WTC11 (cell line): ENCODE measurements at regions not wholly inside any gene's neighbourhood (a gene's known extent, or its start where the extent isn't known, plus 50 kb on each side); places are given as distances from the start of the nearest gene placed in this dataset.

Experiments
- ATF1 ChIP-seq: sonication (generic); formaldehyde crosslinking; IDR thresholded peaks from 2 replicates; pipeline ENCODE4 v1.8.1; 2023; ENCODE audit warnings: mild to moderate bottlenecking, moderate library complexity, missing genetic modification reagents
- ETV6 ChIP-seq: sonication (generic); formaldehyde crosslinking; IDR thresholded peaks from 2 replicates; pipeline ENCODE4 v1.8.1; 2022; ENCODE audit warnings: mild to moderate bottlenecking, missing genetic modification reagents
- NR2C2 ChIP-seq: sonication (generic); formaldehyde crosslinking; IDR thresholded peaks from 2 replicates; pipeline ENCODE4 v1.8.0; 2022; ENCODE audit warnings: mild to moderate bottlenecking, missing genetic modification reagents
- NR3C1 ChIP-seq: sonication (generic); formaldehyde crosslinking; conservative IDR thresholded peaks from 2 replicates; pipeline ENCODE4 v1.8.1; 2023; ENCODE audit warnings: low read depth, mild to moderate bottlenecking, missing genetic modification reagents
- SP1 ChIP-seq: sonication (generic); formaldehyde crosslinking; conservative IDR thresholded peaks from 2 replicates; pipeline ENCODE4 v1.8.1; 2022; ENCODE audit warnings: missing genetic modification reagents
- TEAD4 ChIP-seq: sonication (generic); formaldehyde crosslinking; IDR thresholded peaks from 2 replicates; pipeline ENCODE4 v1.8.0; 2022; ENCODE audit warnings: mild to moderate bottlenecking, missing genetic modification reagents
- TP53 ChIP-seq: sonication (generic); formaldehyde crosslinking; IDR thresholded peaks from 2 replicates; pipeline ENCODE4 v1.8.1; 2023; ENCODE audit warnings: mild to moderate bottlenecking, missing genetic modification reagents
- ZNF423 ChIP-seq: fragments of 250-450 bp; sonication (Bioruptor Pico); IDR thresholded peaks from 2 replicates; pipeline ENCODE4 v2.1.2; 2022; ENCODE audit warnings: mild to moderate bottlenecking, moderate library complexity
- TF ChIP-seq, protein P1 (sequence below): fragments of 200-600 bp; IDR thresholded peaks from 2 replicates; pipeline ENCODE4 v1.8.0; 2022; ENCODE audit warnings: antibody characterized with exemption
- TF ChIP-seq, protein P2 (sequence below): sonication (generic); formaldehyde crosslinking; IDR thresholded peaks from 2 replicates; pipeline ENCODE4 v1.8.0; 2022; ENCODE audit warnings: mild to moderate bottlenecking, missing genetic modification reagents
- TF ChIP-seq, protein P3 (sequence below): sonication (generic); formaldehyde crosslinking; IDR thresholded peaks from 2 replicates; pipeline ENCODE4 v1.8.1; 2022; ENCODE audit warnings: low read depth, mild to moderate bottlenecking, moderate library complexity, missing genetic modification reagents, borderline replicate concordance
- TF ChIP-seq, protein P4 (sequence below): sonication (generic); formaldehyde crosslinking; IDR thresholded peaks from 2 replicates; pipeline ENCODE4 v1.8.1; 2022; ENCODE audit warnings: mild to moderate bottlenecking, moderate library complexity, missing genetic modification reagents

DNA sequence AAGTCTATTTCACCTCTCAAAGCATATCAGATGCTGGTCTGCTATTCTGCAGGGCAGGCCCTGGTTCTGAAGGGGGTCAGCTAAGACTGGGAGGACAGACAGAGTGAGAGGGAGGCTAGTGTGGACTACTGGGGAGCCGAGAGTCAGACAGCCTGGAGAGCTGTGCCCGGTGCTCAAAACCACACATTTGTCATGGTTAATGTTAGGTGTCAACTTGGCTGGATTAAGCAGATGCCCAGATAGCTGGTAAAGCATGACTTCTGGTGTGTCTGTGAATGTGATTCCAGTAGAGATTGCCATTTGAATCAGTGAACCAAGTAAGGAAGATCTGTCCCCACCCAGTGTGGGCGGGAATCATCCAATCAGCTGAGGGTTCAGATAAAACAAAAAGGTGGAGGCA lies 102.6 kb downstream of the SNX19 start:
- TF ChIP-seq, protein P1, sequence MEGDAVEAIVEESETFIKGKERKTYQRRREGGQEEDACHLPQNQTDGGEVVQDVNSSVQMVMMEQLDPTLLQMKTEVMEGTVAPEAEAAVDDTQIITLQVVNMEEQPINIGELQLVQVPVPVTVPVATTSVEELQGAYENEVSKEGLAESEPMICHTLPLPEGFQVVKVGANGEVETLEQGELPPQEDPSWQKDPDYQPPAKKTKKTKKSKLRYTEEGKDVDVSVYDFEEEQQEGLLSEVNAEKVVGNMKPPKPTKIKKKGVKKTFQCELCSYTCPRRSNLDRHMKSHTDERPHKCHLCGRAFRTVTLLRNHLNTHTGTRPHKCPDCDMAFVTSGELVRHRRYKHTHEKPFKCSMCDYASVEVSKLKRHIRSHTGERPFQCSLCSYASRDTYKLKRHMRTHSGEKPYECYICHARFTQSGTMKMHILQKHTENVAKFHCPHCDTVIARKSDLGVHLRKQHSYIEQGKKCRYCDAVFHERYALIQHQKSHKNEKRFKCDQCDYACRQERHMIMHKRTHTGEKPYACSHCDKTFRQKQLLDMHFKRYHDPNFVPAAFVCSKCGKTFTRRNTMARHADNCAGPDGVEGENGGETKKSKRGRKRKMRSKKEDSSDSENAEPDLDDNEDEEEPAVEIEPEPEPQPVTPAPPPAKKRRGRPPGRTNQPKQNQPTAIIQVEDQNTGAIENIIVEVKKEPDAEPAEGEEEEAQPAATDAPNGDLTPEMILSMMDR: no peak
- no peak for TF ChIP-seq NR2C2 (CRISPR knock-in tag)
- TF ChIP-seq ATF1 (CRISPR knock-in tag): no peak
- no peak for TF ChIP-seq ZNF423 (CRISPR knock-in tag)
- no peak for TF ChIP-seq TP53
- no peak for TF ChIP-seq NR3C1 (CRISPR knock-in tag)
- TF ChIP-seq, protein P2, sequence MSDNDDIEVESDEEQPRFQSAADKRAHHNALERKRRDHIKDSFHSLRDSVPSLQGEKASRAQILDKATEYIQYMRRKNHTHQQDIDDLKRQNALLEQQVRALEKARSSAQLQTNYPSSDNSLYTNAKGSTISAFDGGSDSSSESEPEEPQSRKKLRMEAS (CRISPR knock-in tag): no peak
- no peak for TF ChIP-seq ETV6
- TF ChIP-seq SP1 (CRISPR knock-in tag): no peak
- TF ChIP-seq, protein P3, sequence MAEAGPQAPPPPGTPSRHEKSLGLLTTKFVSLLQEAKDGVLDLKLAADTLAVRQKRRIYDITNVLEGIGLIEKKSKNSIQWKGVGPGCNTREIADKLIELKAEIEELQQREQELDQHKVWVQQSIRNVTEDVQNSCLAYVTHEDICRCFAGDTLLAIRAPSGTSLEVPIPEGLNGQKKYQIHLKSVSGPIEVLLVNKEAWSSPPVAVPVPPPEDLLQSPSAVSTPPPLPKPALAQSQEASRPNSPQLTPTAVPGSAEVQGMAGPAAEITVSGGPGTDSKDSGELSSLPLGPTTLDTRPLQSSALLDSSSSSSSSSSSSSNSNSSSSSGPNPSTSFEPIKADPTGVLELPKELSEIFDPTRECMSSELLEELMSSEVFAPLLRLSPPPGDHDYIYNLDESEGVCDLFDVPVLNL: no peak
- no peak for TF ChIP-seq TEAD4 (CRISPR knock-in tag)
- TF ChIP-seq, protein P4, sequence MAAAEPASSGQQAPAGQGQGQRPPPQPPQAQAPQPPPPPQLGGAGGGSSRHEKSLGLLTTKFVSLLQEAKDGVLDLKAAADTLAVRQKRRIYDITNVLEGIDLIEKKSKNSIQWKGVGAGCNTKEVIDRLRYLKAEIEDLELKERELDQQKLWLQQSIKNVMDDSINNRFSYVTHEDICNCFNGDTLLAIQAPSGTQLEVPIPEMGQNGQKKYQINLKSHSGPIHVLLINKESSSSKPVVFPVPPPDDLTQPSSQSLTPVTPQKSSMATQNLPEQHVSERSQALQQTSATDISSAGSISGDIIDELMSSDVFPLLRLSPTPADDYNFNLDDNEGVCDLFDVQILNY (CRISPR knock-in tag): no peak
